LNCAP (cell line): ENCODE measurements at regions not wholly inside any gene's neighbourhood (a gene's known extent, or its start where the extent isn't known, plus 50 kb on each side); places are given as distances from the start of the nearest gene placed in this dataset.

ENCODE experiments used
- CTCF ChIP-seq: fragments of 450-650 bp; IDR thresholded peaks from 2 replicates; pipeline ENCODE4 v1.5.1; 2017; ENCODE audit warnings: mild to moderate bottlenecking

- no peak for TF ChIP-seq CTCF
These were observed 649.5 kb downstream of the PLCL1 start for GRCh38 chr2:198453866-198454265.

GRCh38 chr2:198452327-198452726, 647.9 kb downstream of the PLCL1 start:
- no peak for TF ChIP-seq CTCF

GRCh38 chr2:198448789-198449188, 644.4 kb downstream of the PLCL1 start:
- no peak for TF ChIP-seq CTCF

- TF ChIP-seq CTCF: no peak
These were observed 640.5 kb downstream of the PLCL1 start for GRCh38 chr2:198444800-198445287.

- TF ChIP-seq CTCF: no peak
These were observed 637.5 kb downstream of the PLCL1 start for GRCh38 chr2:198441901-198442300.

GRCh38 chr2:198441246-198441645, 636.9 kb downstream of the PLCL1 start:
- no peak for TF ChIP-seq CTCF

GRCh38 chr2:198440833-198441232, 636.4 kb downstream of the PLCL1 start:
- TF ChIP-seq CTCF: no peak

GRCh38 chr2:198438331-198438730, 633.9 kb downstream of the PLCL1 start:
- no peak for TF ChIP-seq CTCF
